Activated CD8-positive, alpha-beta memory T cell treated with anti-CD3 and anti-CD28 coated beads for 24 hours (primary cell): ENCODE measurements at regions not wholly inside any gene's neighbourhood (a gene's known extent, or its start where the extent isn't known, plus 50 kb on each side); places are given as distances from the start of the nearest gene placed in this dataset.
"Not testable (repeated sequence)": the region's sequence is repeated elsewhere in the genome, so short reads cannot be mapped to it uniquely, and the experiment has no call there.

Experiments
- DNase-seq: peaks from one replicate; pipeline ENCODE4 v3.0.0-alpha.2; 2020

GRCh38 chr5:99410386-99410785 lies 481.6 kb upstream of the CHD1 start:
- DNase-seq, result not testable (repeated sequence)

DNA sequence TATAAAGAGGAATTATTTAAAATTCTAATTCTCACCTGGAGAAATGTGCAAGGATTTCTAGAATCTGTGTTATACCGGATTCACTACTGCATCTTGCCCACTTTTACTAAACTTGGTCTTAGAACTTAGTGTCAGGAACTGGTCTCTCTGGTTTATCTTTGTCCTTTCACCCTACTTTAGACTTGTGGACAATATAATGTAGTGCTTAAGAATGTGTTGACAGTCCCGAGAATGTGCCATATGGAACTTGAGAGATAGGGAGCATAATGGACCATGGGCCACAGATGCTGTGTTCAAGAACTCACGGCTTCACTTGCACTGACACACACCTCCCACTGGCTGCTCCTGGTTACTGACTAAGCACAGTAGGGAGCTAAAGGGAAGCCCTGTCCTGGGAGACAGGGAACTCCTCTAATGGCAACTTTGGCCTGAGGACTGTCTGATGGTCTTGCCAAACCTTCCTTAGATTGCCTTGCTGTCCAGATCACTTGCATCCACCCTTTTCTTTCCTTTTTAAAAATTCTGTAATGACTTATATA lies 476.0 kb upstream of the CHD1 start:
- DNase-seq, result not testable (repeated sequence)

- DNase-seq, result not testable (repeated sequence)
These were observed 471.8 kb upstream of the CHD1 start for GRCh38 chr5:99400571-99400970.

DNA sequence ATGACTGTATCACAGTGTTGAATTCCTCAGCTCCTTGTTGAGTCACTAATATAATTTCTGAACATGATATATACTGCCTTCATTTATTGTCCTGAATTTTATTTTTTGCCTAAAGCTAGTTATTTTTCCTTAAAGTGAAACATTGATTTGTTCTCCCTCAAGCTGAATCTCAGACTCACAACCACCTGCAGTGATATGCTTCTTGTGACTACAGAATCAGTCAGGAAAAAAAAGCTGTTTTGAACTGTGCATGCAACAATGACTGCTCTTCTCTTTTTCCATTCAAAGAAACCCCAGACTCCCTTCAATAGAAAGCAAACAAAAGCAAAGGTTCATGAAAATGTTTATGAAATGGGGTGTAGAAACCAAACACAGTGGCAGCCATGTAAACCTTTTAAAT lies 470.2 kb upstream of the CHD1 start:
- DNase-seq, result no peak

DNA sequence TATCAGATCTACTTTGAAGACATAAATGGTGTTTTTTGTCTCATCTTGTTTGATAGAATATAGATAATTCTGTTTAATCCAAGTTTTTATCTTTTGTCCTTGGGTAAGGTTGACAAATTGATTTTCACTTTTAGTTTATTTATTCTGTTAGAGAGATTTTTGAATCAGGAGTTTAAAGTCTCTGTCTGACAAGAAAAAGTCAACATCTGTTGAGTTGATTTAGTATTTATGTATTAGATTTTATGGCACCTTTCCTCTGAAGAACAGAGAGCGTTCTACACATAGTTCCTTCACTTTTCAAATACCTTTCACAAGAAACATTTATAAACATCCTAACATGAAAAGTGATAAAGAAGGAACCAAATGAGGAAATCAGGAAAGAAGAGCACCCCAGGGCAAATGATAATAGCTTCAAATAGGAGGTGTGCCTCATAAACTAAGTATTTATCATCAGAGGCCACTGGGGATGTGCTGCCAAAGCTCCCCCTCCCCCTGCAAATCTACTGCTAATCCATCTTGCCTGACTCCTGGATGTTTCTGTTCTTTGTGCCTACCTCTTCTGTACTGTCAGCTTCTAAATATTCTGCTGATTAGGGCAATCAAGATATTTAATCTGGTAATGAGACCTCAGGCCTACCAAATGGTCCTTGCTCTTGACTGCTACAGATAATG lies 457.7 kb upstream of the CHD1 start:
- no peak for DNase-seq

- DNase-seq, result no peak
These were observed 450.4 kb upstream of the CHD1 start for GRCh38 chr5:99379187-99379586.

DNA sequence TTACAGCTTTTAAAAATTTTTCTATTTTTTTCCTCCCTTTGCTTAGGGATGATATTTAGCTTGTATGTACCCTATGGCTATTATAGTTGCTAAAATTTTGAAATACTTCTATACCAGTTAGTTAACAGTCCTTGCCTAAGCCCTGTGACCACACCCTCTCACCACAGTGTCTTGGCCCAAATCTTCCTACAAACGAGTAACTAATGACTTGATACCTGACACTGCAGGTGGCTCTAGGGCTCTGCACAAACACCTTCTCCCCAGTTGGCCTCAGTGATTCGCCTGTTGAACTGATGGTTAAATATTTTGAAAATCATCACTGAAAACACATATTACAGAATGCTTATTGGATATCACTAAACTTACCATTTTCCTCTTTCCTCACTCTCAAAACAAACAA lies 449.6 kb upstream of the CHD1 start:
- DNase-seq, result no peak

DNA sequence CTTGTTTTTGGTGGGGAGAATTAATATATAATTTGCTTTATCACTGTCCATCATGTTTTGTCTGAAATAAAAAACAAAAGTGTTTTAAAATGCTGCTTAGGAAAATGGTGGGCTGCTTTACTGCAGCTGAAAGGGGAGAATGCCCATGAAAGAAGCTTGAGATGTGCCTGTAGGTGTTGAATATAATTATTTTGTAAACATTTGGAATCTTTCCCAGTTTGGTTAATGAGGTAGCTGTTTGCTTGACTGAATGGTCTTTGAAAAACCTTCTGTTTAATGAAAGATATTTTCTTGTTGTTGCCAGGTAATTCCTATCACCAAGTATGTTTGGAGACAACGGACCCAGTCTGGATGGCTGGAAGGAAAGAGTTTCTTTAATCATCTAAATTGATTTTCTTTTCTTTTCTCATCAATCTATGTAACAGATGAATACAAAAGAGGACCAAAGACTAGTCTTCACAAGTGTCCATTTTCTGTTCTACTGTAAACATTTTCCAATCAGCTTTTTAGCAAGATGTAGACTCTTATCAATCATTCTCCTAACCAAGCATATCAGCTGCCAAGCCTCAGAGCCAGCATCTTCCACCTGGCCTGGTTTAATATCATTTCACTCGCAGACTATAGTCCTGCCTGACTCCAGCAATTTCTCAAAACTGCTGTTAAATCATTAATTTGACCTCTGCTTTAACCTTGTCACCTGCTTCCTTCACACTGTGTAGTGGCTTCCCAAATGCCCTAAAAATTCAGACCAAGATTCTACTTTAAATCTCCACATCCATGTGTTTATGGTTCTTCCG lies 441.2 kb upstream of the CHD1 start:
- DNase-seq, result no peak

GRCh38 chr5:99368726-99369125 lies 439.9 kb upstream of the CHD1 start:
- DNase-seq, result no peak

DNA sequence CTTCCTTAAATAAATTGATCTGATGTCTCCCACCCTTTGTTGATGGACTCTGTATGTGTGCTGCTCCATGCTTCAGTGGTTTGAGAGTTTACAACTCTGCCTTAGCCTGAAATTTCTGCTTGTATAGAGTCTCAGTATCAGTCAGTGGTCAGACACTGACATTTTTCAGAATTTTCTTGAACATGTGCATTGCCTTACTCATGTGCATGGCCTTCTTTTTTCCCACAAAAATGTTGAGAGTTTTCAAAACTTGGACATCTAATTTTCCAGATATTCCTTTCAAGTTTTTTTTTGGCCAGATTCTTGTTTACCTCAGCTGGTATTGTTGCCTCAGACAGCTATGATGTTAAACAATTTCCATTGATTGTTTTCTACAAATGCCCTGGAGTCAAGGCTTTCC lies 427.1 kb upstream of the CHD1 start:
- no peak for DNase-seq

DNA sequence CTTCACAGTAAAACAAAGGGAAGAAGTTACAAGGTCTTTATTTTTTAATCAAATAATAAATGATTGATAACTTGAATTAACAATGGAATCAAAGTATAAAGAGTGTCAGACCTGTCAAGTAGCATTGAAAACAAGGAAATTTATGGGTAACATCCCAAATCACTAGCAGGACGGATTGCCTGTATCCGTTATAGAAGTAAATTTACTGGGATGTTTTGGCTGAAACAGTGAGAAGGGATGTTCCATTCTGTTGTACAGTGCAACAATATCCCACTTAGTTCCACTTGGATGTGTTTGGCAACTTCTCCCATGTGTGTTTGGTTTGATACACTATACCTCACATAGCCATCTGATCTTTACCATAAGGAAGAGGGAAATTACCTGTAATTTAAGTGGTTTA lies 421.0 kb upstream of the CHD1 start:
- no peak for DNase-seq

- no peak for DNase-seq
These were observed 419.8 kb upstream of the CHD1 start for GRCh38 chr5:99348597-99348996.

- DNase-seq, result not testable (repeated sequence)
These were observed 411.0 kb upstream of the CHD1 start for GRCh38 chr5:99339758-99340157.

- no peak for DNase-seq
These were observed 406.1 kb upstream of the CHD1 start for GRCh38 chr5:99334936-99335335.

DNA sequence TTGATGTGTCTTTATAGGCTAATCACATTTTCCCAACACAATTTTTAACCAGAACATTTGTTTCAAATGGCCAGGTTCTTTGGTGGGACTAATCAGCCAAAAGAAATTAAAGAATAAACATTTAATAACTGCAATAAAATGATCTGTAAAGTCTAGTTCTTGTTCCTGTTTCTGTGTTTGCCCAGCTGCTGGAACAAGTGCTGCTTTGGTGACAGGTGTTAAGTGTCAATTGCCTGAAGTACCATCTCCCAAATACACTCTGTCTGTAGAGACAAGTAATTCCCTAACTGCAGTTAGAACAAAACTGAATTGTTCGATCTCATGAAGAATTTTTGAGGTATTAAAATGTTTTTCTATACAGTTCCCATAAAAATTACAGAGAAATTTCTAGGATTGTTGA lies 402.3 kb upstream of the CHD1 start:
- DNase-seq, result no peak

- no peak for DNase-seq
These were observed 391.6 kb upstream of the CHD1 start for GRCh38 chr5:99320436-99320835.

DNA sequence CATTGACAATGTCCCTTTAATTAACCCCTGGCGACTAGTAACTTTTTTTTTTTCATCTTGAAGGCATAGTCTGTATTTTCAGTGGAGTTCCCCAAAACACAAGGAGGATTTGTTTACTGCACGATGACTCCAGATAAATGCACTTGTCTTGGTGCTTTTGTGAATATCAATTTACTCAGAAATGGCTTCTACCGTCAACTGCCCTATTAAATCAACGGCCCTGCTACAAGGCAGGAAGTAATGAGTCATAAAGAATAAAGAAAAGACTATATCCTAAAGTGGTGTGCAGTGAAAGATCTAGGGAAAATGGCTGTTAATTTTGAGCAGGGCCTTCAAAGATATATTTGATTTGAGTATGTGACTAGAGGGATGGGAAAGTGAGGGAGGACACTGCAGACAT lies 388.3 kb upstream of the CHD1 start:
- no peak for DNase-seq

GRCh38 chr5:99316484-99316883 lies 387.7 kb upstream of the CHD1 start:
- no peak for DNase-seq

DNA sequence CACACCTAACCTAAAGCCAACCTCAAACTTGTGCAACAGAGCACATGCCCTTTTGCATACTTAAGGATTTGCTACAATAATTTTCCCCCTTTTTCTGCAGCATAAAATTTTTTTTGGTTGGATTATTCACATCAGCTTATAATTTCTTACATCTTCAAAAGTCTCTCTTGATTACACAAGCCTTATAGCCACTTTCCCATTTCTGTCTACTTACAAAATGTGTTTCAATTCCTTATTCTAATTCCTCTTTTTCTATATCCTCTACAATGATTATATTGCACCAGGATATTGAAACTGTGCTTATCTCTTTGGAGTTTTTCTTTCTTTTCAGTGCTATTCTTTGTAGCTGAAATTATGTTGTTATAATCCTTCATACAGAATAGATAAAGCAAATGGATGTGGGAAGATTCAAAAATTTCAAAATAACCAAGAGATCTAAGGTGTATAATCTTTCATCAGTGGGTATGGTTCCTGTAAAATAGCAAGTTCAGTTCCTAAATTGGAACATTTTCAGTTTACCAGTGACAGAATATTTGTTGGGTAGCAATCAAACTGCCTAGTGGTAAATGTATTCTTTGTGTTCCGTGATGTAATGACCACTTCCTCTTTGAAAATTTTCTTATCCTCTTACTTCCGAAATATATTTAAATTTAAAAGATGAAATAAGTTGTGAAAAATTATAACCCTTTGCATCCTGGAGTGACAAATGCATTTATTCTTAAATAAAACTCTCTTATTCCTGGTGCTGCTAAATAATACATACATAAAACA lies 386.8 kb upstream of the CHD1 start:
- no peak for DNase-seq

DNA sequence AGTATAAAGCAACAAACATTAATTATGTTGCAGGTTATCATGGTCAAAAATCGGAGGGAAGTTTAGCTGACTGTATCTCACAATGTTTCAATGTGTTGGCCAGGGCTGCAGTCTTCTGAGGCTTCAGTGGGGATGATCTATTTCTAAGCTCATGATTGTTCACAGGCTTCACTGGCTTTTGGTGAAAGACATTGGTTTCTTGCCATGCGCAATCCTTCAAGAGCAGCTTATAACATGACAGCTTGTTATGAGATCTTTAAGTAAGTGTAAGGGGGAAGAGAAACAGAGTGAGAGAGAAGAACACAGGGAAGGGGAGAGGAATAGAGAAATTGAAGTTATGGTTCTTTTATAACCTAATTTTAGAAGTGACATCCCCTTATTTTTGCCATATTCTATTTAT lies 385.9 kb upstream of the CHD1 start:
- no peak for DNase-seq

DNA sequence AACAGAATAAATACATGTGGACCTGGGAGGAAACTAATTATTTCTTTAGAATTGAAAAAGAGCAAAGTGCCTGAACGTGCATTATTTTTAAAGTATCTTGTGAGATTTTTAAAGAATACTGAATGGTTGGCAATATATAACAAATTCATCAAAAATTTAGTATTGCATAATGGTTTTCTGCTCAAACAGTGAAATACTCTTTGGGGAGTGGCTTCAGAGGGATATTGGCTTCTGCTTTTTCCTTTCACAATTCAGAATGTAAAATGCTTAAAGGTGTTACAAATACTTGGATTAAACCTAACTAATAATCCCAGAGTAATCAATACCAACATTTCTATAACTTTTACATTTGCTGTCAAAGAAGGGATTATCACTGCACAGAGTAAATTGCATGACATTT lies 379.3 kb upstream of the CHD1 start:
- no peak for DNase-seq

- DNase-seq, result no peak
These were observed 376.3 kb upstream of the CHD1 start for GRCh38 chr5:99305045-99305580.

DNA sequence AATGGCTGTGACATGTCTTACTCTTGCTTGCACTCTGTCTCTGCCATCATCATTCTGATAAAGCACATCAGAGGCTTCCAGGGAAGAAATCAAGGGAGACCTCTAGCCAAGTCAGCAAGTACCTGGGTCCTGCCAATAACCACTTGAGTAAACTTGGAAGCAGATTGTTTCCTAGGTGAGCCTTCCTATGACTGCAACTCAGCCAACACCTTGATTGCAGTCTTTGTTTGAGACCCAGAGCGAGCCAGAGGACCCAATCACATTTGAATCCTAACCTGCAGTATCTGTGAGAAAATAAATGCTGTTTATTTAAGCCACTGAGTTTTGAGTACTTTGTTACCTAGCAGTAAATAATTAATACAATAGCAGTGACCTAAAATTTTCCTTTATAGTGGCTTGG lies 356.8 kb upstream of the CHD1 start:
- no peak for DNase-seq
